Cardiac muscle cell (in vitro differentiated cells and primary cell): ENCODE measurements at regions not wholly inside any gene's neighbourhood (a gene's known extent, or its start where the extent isn't known, plus 50 kb on each side); places are given as distances from the start of the nearest gene placed in this dataset.

Experiments
- DNase-seq, 2 donors: peaks; one replicate each; pipeline versions ENCODE4 v3.0.0 to v3.0.0-alpha.2; 2010 to 2017; ENCODE audit warnings: low read depth in 1 of 2, low spot score in 1 of 2
- H3K27ac ChIP-seq: fragments of 200-600 bp; sonication (generic); 2 replicates; pipeline ENCODE4 v1.5.1; 2016
- H3K27me3 ChIP-seq: fragments of 200-600 bp; sonication (generic); 2 replicates; pipeline ENCODE4 v1.6.0; 2016; ENCODE audit warnings: control low read depth
- H3K36me3 ChIP-seq: fragments of 200-600 bp; sonication (generic); 2 replicates; pipeline ENCODE4 v1.5.1; 2016; ENCODE audit warnings: control low read depth
- H3K4me1 ChIP-seq: fragments of 200-600 bp; sonication (generic); 2 replicates; pipeline ENCODE4 v1.8.1; 2017; ENCODE audit warnings: low read depth, mild to moderate bottlenecking, mixed run types
- H3K4me3 ChIP-seq: fragments of 200-600 bp; sonication (generic); 2 replicates; pipeline ENCODE4 v1.5.1; 2016; ENCODE audit warnings: mild to moderate bottlenecking
- H3K9me3 ChIP-seq: fragments of 200-600 bp; sonication (generic); 2 replicates; pipeline ENCODE4 v1.5.1; 2017; ENCODE audit warnings: low read depth, mild to moderate bottlenecking, control low read depth
- CTCF ChIP-seq: IDR thresholded peaks from 2 replicates; pipeline ENCODE4 v1.5.1; 2012; ENCODE audit warnings: low read depth, mild to moderate bottlenecking, low read length

GRCh38 chr5:155368490-155368889 lies 354.9 kb downstream of the KIF4B start:
- H3K9me3 ChIP-seq: no peaks in the 10 kb centered on the region
- no peak for TF ChIP-seq CTCF
- DNase-seq: no peak
- H3K4me1 ChIP-seq: no peaks in the 10 kb centered on the region
- no peak overlapping the region for H3K4me3 ChIP-seq
- H3K36me3 ChIP-seq: no peaks in the 10 kb centered on the region
- no peak overlapping the region for H3K27ac ChIP-seq
- no peaks in the 10 kb centered on the region for H3K27me3 ChIP-seq

GRCh38 chr5:155380480-155380879 lies 366.9 kb downstream of the KIF4B start:
- Histone ChIP-seq H3K4me3 (no peak overlapping the region), H3K27me3 (no peaks in the 10 kb centered on the region), H3K4me1 (no peaks in the 10 kb centered on the region), H3K9me3 (no peaks in the 10 kb centered on the region), H3K36me3 (no peaks in the 10 kb centered on the region), H3K27ac (no peak overlapping the region)
- DNase-seq: no peak
- no peak for TF ChIP-seq CTCF

- Histone ChIP-seq H3K27me3 (no peaks in the 10 kb centered on the region), H3K9me3 (no peaks in the 10 kb centered on the region), H3K4me1 (no peaks in the 10 kb centered on the region), H3K27ac (no peak overlapping the region), H3K4me3 (no peak overlapping the region), H3K36me3 (no peaks in the 10 kb centered on the region)
- no peak for DNase-seq
- no peak for TF ChIP-seq CTCF
These were observed 368.1 kb downstream of the KIF4B start for GRCh38 chr5:155381654-155382053.

GRCh38 chr5:155389498-155389897 lies 375.9 kb downstream of the KIF4B start:
- Histone ChIP-seq H3K4me1 (no peaks in the 10 kb centered on the region), H3K27me3 (no peaks in the 10 kb centered on the region)
- TF ChIP-seq CTCF: no peak

GRCh38 chr5:155394727-155395126 lies 381.2 kb downstream of the KIF4B start:
- no peak for DNase-seq

More at GRCh38 chr5:155389498-155389897, 375.9 kb downstream of the KIF4B start:
- Histone ChIP-seq H3K4me3 (no peak overlapping the region), H3K36me3 (no peaks in the 10 kb centered on the region), H3K9me3 (no peaks in the 10 kb centered on the region), H3K27ac (no peak overlapping the region)
- DNase-seq: no peak

More at GRCh38 chr5:155394727-155395126, 381.2 kb downstream of the KIF4B start:
- Histone ChIP-seq H3K36me3 (no peaks in the 10 kb centered on the region), H3K9me3 (no peaks in the 10 kb centered on the region), H3K4me1 (no peaks in the 10 kb centered on the region), H3K27ac (no peak overlapping the region), H3K27me3 (no peaks in the 10 kb centered on the region), H3K4me3 (no peak overlapping the region)
- no peak for TF ChIP-seq CTCF
